HG03060 (cell line): ENCODE measurements at regions not wholly inside any gene's neighbourhood (a gene's known extent, or its start where the extent isn't known, plus 50 kb on each side); places are given as distances from the start of the nearest gene placed in this dataset.

Experiments used
- ATAC-seq: cut with Tn5 transposase; IDR thresholded peaks from one replicate; pipeline ENCODE4 v1.9.1; 2021; ENCODE audit warnings: low read depth, moderate number of reproducible peaks; ENCODE audit not compliant: unreplicated experiment

DNA sequence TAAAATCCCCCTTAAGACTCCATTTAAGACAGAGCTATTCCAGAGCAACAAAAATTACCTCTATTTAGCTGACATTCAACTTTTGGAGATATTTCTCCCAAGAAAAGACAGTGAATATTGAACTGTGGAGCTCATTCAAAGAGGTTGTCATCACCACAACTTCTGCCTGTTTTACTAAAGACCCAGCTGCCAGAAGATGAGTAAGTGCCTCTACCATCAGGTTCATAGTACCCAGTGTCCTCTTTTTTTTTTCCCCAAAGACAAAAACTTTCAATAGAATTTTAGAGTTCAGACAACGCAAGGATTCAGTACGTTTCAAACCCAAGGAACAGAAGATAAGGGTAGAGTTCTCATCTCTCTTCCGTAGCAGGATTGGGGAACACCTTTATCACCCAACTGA lies 461.3 kb downstream of the BCAT1 start:
- ATAC-seq: no peak

DNA sequence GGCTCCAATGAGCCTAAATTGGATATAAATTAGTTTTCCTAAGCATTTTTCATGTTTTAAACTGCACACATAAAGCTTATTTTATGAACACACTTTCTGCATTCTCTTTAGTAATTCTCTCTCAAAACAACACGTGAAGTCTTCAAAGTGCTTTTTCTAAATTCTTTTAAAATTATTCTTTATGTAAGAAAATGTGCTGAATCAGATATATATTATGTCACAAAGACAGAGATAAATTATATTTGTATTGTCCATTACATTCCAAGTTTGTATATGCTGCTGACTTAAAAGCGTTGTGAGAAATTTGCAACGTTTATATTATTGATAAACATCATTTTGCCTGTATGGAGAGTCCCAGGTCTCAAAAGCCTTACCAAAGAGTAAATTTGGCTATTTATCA lies 465.2 kb downstream of the BCAT1 start:
- ATAC-seq: no peak

DNA sequence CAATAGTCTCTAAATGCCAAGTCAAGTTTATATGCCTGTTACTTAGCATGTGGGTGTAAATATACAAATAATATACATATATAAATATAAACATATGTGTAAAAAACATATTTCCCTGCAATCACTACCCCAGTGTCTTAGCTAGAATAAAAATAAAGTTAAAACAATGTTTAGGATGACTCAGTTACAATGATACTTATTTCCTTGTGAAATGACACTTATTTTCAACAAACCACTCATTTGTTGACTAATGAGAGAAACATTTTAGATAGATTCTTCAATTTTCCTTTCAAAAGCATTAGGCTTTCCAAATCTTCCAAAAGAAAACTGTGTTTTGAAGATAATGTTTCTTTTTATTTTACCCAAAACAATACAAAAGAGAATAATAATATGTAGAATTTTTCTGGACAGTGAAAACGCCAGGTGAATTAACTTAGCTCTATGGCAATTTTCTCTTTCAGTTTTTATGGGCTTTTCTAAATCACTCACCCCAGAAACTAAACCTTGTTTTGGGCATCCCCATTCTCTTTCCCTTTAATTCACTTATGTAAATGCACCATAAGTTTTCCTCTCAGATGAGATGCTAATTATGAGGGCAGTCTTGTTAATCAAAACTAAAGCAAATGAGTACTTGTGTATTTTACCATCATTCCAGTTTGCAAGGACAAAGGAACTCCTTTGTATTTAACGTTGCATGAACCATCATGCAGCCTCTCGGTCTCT lies 465.9 kb downstream of the BCAT1 start:
- ATAC-seq: no peak

DNA sequence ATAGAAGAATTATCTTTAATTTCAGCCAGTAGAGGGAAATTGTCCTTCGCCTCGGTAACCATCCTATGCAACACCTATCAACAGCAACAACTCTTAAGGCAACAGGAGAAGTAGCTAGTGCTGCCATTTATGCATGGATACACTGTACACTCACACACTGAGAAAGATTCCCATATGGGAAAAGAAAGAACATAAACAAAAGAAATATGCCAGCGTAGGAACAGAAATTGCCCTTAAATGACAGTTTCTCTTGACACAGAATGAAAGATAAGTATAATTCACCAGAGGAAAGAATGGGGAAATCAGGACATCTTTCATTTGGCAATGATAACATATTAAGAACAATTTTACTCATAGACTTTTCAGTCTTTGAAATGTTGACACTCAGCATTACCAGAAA lies 466.9 kb downstream of the BCAT1 start:
- no peak for ATAC-seq

GRCh38 chr12:24480766-24481449 lies 468.0 kb downstream of the BCAT1 start:
- no peak for ATAC-seq

- no peak for ATAC-seq
Measured at GRCh38 chr12:24479131-24479530, 469.8 kb downstream of the BCAT1 start.

DNA sequence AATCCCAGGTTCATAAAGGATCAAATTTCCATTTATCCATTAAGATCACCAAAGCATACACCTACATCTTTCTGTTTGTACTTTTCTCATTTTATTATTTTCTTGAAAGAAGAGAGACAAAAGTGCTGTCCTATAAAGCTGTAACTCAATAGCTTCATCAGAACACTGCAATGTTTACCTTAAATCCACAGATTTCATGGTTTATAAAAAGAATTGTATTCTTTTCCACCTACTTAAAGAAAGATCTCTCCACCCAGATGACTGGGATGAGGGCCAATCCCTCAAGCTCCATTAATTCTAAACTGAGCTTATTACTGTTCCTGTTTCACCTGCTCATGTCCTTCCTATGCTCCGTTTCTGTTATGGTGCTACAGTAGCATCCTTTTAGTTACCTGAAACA lies 470.6 kb downstream of the BCAT1 start:
- ATAC-seq: no peak

- ATAC-seq: no peak
Measured at GRCh38 chr12:24476310-24476709, 472.6 kb downstream of the BCAT1 start.

- no peak for ATAC-seq
Measured at GRCh38 chr12:24475337-24475736, 473.6 kb downstream of the BCAT1 start.

- ATAC-seq: no peak
Measured at GRCh38 chr12:24473097-24473496, 475.8 kb downstream of the BCAT1 start.

- ATAC-seq: no peak
Measured at GRCh38 chr12:24470050-24470449, 478.9 kb downstream of the BCAT1 start.

DNA sequence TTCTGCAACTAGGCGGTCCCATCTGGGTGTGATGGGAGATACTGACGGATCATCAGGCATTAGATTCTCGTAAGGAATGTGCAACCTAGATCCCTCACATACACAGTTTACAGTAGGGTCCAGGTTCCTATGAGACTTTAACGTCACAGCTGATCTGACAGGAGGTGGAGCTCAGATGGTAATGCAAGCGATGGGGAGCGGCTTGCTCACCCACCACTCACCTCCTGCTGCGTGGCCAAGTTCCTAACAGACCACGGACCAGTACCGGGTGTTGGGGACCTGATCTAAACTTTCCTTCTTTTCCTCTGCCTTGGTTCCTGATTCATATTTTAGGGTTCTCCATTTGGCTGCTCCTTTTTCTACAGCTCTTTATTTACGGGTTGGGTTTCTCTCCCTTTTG lies 479.8 kb downstream of the BCAT1 start:
- no peak for ATAC-seq

- no peak for ATAC-seq
Measured at GRCh38 chr12:24467226-24467625, 481.7 kb downstream of the BCAT1 start.

- ATAC-seq: no peak
Measured at GRCh38 chr12:24463375-24463774, 485.5 kb downstream of the BCAT1 start.

DNA sequence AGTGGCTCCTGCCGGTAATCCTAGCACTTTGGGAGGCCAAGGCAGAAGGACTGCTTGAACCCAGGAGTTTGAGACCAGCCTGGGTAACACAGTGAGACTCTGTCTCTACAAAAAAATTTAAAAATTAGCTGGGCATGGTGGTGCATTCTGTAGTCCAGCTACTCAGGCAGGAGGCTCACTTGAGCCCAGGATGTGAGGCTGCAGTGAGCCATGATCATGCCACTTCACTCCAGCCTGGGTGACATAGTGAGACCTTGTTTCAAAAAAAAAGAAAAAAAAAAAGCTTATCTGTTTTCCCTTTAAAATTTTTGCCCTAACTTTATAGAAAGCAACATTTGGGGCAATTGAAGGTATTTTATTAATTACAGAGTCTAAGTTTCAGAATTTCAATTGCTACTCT lies 486.0 kb downstream of the BCAT1 start:
- no peak for ATAC-seq

DNA sequence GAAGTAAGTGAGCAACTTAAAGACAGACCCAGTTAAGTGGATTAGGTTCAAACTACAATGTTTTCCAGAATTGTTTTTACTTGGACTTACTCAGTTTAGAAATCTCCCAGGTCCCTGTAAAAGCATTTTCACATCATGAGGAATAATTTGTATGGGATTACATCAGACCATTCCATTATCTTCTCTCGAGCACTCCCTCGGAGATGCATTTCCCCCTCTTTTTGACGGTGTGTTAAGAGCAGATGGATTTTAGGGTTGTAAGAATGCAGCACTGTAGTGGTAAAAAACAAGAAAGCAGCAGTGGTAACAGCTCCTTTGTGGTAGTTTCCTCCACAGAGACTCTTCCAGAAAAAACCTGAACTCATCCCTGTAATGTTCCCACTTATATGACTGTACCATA lies 488.4 kb downstream of the BCAT1 start:
- ATAC-seq: no peak

DNA sequence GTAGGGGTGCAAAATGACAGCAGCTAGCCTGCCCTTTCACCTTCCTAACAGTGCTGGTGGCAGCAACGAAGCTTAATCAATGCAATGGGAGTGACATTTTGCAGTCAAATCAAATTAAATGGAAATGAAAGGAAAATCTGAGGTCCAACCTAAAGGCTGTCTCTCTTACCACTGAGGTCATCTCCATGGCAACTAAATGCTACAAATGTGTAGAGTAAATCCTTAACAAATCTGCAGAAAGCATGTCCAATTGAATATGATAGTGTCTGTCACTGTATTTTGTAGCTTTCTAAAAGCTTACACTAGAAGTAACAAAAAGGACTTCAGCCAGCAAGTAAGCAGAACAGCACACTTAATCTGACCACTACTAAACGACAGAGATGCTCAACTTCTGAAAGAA lies 488.8 kb downstream of the BCAT1 start:
- no peak for ATAC-seq

- no peak for ATAC-seq
Measured at GRCh38 chr12:24455811-24456210, 493.1 kb downstream of the BCAT1 start.

GRCh38 chr12:24447678-24448077 lies 498.2 kb upstream of the SOX5 start:
- ATAC-seq: no peak

DNA sequence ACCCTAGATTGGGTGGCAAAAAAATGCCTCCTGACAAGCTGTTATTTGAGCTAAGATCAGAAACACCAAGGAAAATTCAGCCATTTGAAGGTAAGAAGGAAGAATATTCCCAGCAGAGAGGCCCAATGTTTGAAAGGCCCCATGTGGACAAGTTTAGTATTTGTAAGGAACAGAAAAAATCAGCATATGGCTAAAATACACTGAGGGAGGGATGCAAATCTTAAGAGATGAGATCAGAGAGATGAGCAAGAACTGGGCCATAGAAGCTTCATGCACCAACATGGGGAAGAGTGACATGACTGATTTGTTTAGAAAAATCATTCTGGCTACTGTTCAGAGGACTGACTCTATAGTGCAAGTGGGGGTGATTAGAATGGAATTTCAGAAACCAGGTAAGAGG lies 496.8 kb upstream of the SOX5 start:
- no peak for ATAC-seq

- no peak for ATAC-seq
Measured at GRCh38 chr12:24444634-24445033, 495.2 kb upstream of the SOX5 start.

GRCh38 chr12:24441458-24441857 lies 492.0 kb upstream of the SOX5 start:
- no peak for ATAC-seq
